PC-3 (cell line): ENCODE measurements at regions not wholly inside any gene's neighbourhood (a gene's known extent, or its start where the extent isn't known, plus 50 kb on each side); places are given as distances from the start of the nearest gene placed in this dataset.

Experiments used
- CTCF ChIP-seq: fragments of 300-600 bp; sonication (generic); conservative IDR thresholded peaks from 2 replicates; pipeline ENCODE4 v1.5.1; 2017; ENCODE audit warnings: antibody characterized with exemption, low read depth, mild to moderate bottlenecking, low read length
- EZH2 ChIP-seq: fragments of 300-600 bp; sonication (generic); IDR thresholded peaks from one replicate; pipeline ENCODE4 v1.6.1; 2017; ENCODE audit warnings: antibody characterized with exemption, mild to moderate bottlenecking, low read length; ENCODE audit not compliant: unreplicated experiment

GRCh38 chr3:144585953-144586352 is 614.3 kb downstream of the DIPK2A start:
- TF ChIP-seq CTCF: no peak
- TF ChIP-seq EZH2: no peak
